HG02973 (cell line): ENCODE measurements at regions not wholly inside any gene's neighbourhood (a gene's known extent, or its start where the extent isn't known, plus 50 kb on each side); places are given as distances from the start of the nearest gene placed in this dataset.

ENCODE experiments used
- ATAC-seq: cut with Tn5 transposase; IDR thresholded peaks from one replicate; pipeline ENCODE4 v1.9.1; 2021; ENCODE audit warnings: moderate library complexity; ENCODE audit not compliant: unreplicated experiment

DNA sequence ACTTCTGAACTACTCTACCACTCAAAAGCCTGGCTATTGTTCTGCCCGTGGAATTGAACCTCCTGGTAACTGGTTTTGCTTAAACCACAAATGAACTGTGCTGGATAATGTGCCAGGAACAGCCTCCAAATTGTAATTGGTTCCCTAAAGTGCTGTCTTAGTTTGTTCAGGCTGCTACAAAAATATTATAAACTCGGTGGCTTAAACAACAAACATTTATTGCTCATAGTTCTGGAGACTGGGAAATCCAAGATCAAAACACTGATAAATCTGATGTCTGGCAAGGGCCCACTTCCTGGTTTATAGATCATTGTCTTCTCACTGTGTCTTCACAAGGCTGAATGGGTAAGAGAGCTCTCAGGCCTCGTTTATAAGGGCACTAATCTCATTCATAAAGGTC, 149.2 kb upstream of the NCKAP5 start:
- ATAC-seq = no peak

DNA sequence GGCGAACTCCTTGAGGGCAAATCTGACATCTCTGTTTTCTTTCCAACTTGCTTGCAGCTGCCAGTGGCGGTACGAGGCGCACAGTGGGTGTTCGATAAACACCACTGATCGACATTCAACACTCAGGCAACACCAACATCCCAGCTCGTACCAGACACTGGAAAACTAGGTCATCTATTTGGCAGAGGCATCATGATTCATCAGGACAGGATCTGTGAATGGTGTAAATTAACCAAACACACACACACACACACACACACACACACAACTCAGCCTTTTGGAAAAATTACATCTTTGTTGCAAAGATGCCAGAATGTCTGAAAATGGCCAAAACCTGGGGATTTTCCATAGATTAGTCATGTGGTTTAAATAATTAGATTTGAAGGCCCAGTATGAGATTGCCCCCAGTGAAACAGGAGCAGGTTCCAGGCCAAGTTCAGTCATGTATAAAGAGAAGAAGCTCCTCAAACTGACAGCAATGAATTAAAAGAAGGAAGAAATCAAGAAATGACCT, 150.5 kb upstream of the NCKAP5 start:
- ATAC-seq = no peak

DNA sequence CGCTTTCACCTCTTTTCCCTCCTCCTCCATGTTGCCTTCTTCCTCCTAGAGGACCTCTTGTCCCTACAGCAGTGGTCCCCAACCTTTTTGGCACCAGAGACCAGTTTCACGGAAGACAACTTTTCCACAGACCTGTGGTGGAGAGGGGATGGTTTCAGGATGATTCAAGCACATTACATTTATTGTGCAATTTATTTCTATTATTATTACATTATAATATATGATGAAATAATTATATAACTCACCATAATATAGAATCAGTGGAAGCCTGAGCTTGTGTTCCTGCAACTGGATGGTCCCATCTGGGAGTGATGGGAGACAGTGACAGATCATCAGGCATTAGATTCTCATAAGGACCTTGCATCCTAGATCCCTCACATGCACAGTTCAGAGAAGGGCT, 152.2 kb upstream of the NCKAP5 start:
- no peak for ATAC-seq

DNA sequence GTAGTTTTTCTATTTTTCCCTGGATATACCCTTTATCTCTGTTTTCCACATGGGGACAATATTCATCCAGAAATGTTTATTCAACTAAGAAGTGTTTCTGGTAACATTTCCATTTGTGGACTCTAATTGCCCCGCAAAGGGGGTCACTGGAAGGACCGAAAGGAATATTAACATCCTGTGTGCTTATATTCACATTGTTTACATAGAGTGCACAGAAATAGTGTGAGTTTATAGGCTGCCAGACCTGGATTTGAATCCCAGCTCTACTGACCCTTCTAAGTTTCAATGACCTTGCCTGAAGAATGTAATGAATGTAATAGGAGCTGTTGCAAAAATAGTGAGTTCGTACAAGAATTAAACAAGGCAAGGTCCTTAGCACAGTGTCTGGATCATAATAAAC, 152.9 kb upstream of the NCKAP5 start:
- ATAC-seq = no peak

DNA sequence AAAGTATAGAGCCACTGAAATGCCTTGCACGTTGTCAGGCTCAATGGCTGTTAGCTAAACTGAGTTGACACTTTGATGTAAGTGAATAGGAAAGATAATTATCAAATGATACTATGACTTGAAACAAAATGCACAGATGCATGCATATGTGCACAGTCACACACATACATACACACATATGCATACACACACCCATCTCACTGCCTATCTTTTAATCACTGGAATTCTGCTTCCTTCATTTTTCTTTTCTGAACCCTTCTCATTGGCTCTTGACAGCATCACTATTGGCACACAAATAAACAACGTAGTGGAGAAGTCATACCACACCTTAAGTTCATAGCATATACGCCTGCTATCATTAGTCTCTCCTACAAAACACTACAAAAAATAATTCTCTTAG, 154.9 kb upstream of the NCKAP5 start:
- no peak for ATAC-seq

DNA sequence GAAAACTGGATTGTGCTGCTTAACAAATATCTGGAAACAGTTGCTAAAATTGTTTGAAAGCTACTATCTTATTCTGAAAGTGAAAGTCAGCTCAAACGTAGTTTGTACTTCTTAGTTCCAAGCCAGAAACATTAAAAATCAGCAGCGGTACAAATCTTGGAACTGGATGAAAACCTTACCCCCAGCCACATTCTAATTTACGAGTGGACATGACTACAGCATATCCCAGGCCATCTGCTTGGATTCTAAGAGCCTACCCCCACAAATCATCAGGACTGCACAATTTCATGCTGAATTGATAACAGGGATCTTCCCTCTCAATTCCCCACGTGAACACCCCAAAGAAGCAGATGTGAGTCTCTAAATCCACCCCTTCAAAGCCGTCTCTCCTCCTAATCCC, 158.7 kb upstream of the NCKAP5 start:
- no peak for ATAC-seq

DNA sequence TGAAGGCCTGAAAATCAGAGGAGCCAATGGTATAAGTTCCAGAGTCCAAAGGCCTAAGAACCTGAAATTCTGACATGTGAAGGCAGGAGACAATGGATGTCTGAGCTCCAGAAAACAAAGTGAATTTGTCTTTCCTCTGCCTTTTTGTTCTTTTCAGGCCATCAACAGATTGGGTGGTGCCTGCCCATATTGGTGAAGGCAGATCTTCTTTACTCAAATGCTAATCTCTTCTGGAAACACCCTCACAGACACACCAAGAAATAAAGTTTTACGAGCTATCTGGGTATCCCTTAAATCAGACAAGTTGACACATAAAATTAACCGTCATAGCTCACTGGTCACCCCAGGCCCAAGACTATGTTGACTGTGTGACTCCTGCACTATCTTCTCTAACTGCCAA, 163.8 kb upstream of the NCKAP5 start:
- no peak for ATAC-seq

DNA sequence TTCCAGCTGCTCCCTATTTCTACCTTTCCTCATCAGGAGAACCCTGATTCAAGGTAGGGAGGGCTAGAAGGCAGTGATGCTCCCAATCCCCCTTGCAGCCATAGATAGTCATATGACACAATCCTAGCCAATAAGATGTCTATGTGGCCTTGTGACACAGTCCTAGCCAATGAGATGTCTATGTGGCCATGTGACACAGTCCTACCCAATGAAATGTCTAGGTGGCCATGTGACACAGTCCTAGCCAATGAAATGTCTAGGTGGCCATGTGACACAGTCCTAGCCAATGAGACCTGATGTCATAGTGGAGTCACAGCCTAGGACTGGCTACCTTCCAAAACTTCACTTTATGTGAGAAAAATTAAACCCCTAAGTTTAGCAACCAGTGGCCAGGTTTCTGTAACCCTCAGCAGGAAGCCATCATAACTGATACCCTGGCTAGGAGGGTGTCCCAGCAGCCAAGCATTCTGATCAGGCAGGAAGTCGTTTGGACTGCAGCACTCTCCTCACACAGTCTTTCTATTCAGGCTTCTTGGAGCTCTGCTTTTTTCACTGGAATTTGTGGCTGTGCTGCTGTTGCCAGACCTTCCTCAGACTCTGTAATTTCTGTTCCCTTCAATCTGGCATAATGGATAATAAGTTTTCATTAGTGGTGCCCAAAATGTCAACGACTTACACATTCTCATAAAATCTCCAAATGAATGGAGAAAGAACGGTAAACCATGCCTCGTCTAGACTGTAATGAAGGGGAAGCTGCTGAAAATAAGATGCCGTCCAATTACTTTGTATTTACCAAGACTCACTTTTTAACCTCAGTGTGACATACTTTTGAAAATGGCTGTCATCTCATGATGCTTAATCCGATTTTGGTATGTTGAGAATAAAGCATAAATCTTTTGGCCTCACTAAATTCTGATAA, 165.0 kb upstream of the NCKAP5 start:
- no peak for ATAC-seq

DNA sequence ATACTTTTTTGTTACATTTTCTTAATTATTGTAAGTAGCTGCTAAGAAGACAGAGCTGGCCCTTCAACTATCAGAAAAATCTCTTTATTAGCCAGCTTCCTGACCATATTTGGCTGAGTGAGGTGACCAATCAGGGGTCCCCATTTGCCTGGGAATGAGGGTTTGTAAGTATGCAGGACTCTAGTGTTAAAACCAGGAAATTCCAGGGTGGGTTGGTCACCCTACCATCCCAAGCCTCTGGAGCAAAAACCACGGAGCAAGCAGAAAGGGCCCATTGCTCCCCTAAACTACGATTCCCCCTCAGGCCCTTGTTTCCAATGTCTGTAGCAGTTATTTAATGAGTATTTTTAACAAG, 165.6 kb upstream of the NCKAP5 start:
- no peak for ATAC-seq

DNA sequence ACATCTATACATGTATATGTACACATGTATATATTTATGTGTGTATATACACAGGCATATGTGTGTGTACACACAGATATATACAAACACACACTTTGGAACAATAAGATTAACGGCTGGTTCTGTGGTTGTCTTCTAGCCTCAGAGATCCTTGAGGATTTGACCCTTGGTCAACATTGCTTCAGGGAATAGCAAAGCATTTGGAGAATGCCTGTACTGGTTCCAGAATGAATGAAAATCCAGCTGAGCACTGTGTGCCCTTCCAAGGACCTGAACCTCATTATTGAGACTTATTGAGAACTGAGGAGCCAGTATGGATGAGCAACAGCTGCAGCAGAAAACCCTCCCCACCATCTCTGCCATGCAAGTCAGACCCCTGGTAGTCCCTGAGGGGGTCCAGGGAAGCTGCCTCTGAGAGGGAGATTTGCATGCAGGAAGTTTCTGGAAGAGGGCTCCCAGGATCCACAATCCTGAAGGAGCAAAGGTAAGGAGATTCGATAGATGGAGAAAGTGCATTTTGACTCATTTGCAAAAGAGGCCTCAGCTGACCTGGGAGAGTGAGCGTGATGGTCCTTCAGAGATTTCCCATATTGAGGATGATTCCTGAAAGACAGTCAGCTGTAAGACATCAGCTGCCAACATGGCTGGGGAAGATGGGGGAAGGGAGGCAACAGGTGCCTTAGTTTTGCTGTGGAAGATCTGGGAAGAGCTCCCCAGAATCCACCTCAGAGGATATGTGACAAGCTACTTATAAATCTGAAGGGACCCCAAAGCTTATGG, 166.6 kb upstream of the NCKAP5 start:
- ATAC-seq = no peak

DNA sequence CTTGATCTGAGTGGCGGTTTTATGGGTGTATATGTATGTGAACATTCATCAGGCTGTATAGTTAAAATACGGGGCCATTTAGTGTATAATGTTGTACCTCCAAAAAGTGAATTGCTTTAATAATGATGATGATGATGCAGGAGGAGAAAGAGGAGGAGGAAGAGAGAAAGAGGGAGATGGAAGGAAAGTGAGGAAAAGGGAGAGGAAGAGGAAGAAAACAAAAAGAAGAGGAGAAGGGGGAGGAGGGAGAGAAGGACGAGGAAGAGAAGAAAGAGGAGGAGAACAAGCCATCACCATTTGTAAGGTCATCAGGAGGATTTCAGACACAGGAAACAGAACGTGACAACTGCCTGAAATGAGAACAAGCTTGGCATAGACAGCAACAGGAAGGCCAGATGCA, 168.4 kb upstream of the NCKAP5 start:
- no peak for ATAC-seq

DNA sequence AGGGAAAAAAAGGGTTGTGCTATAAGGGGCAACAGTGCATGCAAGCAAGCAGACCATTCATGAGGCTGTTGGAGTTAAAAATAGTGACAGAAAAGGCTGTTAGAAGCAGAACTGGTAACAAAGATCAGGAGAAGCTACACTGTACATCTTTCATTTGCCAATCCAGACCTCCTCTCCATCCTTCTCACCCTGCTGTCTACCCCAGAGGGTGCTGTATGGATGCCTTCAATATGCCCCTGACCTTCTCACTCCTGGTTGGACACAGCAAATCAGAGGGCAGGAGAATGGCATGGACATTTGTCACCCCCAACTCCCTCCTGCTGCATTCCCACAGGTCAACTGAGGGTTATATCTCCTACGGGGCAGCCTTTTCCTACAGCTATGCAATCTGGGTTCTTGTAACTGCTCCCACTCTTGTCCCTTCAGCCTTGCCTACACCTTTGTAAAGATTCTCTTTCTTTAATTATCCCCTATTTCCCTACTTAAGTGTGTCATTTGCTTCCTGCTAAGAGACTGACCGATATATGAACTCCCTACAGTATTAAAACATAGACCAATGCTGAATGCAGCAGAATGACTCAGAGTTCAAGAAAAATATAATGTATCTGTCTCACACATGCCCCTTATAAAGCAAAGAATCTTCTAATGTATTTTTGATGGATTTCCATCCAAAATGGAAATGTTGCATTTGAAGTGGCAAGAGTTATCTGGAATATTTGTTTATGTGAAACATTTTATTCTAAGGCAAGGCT, 169.2 kb upstream of the NCKAP5 start:
- no peak for ATAC-seq

DNA sequence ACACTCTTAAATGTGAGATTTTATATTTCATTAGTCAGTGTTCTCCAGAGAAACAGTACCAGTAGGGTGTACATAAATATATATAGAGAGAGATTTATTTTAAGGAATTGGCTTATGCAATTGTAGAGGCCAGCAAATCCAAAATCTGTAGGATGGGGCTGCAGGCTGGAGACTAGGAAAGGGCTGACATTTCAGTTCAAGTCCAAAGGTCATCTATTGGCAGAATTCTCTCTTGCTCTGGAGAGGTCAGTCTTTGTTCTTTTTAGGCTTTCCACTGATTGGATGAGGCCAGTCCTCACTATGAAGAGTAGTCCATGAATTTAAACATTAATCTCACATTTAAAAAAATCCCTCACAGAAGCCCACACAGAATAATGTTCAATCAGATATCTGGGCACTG, 170.8 kb upstream of the NCKAP5 start:
- no peak for ATAC-seq

DNA sequence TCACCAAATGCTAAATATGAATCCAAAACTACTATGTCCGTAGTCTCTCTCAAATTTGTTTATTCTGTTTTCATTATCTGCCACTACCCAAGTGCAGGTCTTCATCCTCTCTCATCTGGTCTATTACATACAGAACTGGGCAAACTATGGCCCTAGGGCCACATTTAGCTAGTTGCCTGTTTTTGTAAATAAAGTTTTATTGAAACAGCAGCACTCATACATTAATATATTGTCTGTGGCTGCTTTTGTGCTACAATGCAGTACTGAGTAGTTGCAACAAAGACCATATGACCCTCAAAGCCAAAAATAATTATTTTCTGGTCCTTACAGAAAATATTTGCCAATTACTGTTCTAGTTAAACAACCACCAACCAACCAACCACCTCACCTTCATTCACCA, 172.2 kb upstream of the NCKAP5 start:
- no peak for ATAC-seq

DNA sequence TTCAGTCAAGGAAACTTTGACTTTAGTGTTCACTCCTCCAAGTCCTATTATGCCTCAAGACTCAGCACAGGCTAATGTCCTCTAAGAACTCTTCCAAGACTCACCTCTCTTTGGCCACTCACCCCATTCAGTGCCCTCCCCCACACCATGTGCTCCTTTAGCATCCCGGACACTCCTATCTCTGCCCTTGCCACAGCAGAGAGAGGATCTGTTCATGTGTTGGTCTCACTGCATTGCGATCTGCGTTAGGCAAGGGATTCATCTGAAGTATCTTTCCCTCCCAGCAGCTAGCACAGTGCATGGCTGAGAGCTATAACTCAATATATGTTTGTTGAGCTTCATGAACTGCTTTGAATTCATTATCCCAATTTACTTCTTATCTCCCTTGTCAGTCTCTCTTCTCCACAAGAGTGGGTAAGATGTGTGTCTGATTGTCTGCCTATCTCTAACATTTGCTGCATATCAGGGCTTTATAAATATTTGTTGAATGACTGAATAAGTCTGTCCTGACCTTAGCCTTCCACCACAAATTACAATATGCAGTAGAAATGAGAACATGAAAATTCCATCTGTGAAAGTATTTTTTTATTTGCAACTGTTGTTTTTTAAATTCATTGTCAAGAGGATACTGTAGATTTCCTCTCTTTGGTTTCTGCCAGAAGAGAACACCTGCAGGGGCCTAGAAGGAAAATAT, 179.9 kb upstream of the NCKAP5 start:
- no peak for ATAC-seq

DNA sequence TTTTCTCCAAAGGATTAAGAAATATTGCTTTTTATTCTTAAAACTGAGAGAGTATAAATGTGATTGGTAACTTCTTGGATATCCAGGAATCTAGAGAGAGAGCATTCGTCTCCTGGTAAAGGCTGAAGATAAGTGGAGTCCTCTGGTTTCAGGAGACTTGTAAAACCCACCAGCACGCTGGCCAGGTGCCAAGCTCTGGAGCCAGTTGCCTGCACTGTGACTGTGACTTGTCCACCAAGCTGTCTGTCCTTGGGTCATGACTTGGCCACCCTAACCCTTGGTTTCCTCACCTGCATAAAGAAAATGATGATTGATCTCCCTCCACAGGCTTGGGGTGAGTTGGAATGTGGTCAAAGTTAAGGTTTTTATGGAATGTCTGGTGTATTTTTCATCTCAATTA, 185.4 kb upstream of the NCKAP5 start:
- ATAC-seq = no peak

DNA sequence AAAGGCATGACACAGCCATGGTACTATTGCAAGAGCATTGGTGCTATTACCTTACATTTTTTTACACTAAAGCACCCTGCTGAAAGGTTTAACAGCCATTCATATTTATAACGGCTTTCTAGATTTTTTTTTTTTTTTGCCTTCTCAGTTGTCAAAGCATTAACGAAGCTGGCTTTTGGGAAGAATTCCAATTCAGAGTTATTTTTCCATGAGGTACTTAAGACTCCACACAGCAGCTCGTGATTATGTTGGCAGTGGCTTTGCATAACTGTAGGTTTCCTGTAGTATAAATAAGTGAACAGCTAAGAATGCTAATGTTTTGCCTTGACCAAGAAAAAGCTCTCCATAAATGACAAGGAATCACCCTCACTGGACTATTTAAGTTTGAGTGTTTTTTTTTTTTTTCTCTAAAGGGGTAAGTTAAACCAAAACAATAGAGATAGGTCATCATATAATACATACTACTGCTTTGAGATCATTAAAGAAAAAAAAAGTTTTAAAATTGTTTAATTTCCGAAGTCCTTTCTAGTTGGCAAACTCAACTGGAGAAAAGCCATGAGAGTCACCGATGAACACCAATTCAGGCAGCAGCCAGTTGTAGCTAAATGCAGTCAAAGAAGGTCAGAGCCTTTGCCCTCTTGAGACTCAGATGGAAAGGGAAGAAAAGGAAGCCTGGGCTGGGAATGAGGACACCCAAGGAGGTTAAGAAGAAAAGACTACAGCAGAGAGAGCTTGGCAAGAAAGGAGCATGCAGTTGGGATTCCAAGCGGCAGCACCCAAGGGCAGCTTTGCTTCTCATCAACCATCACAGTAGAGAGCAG, 187.4 kb upstream of the NCKAP5 start:
- ATAC-seq = no peak

DNA sequence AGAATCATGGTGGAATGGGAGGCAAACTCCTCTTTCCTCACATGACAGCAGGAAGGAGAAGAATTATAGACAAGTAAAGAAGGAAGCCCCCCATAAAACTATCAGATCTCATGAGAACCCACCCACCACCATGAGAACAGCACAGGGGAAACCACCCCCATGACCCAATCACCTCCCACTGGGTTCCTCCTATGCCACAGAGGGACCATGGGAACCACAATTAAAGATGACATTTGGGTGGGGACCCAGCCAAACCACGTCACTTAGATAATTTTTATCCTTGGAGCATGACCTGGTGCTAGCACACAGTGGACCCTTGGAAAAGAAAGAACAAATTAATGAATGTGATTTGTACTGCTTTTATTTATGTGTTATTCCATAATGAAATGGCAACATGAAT, 188.6 kb upstream of the NCKAP5 start:
- ATAC-seq = no peak

DNA sequence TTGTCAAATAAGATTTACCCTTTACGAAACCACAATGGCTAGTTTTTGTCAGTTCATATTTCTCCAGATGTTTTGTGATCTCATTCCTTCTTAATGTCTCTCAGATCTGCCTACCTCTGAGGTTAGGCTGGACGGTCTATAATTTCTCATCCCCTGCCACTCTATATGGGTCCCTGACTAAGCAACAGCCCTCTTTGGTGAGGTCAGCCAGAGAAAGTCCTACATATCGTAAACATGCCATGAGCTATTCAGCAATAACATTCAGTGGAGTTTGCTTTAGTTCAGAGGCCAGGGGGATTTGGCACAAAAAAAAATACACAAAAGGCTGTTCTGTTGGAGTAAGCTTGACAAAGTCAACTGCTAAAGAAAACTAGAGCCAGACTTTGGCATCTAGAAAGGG, 192.1 kb upstream of the NCKAP5 start:
- no peak for ATAC-seq

DNA sequence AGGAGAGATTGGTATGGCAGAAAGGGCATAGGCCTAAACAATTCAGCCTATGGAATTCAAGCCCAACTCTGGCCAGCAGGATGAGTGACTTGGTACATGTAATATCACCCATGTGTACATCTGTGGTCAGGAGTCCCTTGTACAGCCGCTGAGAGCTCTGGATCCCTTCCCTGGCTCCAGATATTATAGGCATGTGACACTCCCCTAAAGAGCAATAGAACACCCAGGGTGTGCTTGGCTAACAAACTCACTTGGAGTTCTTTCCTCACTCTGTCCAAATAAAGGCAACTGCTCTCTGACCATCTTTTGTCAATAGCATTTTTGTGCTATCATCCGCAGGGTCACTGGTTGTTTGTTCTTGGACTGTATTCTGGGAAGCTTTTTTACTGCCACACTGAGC, 197.4 kb upstream of the NCKAP5 start:
- ATAC-seq = no peak
